NT2/D1 (cell line): ENCODE measurements at regions not wholly inside any gene's neighbourhood (a gene's known extent, or its start where the extent isn't known, plus 50 kb on each side); places are given as distances from the start of the nearest gene placed in this dataset.
"Not testable (repeated sequence)": the region's sequence is repeated elsewhere in the genome, so short reads cannot be mapped to it uniquely, and the experiment has no call there.

Experiments
- DNase-seq: peaks from one replicate; pipeline ENCODE4 v3.0.0-alpha.2; 2011; ENCODE audit warnings: low read depth, low spot score
- H3K27me3 ChIP-seq: 2 replicates; pipeline ENCODE4 v1.6.0; 2011; ENCODE audit warnings: mild to moderate bottlenecking; ENCODE audit not compliant: insufficient read length, insufficient read depth
- H3K36me3 ChIP-seq: 2 replicates; pipeline ENCODE4 v1.6.1; 2011; ENCODE audit warnings: mild to moderate bottlenecking, low read length, mixed read lengths; ENCODE audit not compliant: insufficient read depth, insufficient read length
- H3K4me1 ChIP-seq: 2 replicates; pipeline ENCODE4 v1.5.1; 2011; ENCODE audit not compliant: insufficient read depth, insufficient read length
- H3K4me3 ChIP-seq: 2 replicates; pipeline ENCODE4 v1.5.1; 2011; ENCODE audit warnings: low read depth; ENCODE audit not compliant: insufficient read length
- H3K9ac ChIP-seq: 2 replicates; pipeline ENCODE4 v1.6.0; 2011; ENCODE audit warnings: low read depth; ENCODE audit not compliant: insufficient read length
- H3K9me3 ChIP-seq: 2 replicates; pipeline ENCODE4 v1.5.1; 2011; ENCODE audit warnings: mild to moderate bottlenecking, low read length; ENCODE audit not compliant: insufficient read depth
- SUZ12 ChIP-seq: IDR thresholded peaks from 2 replicates; pipeline ENCODE4 v1.6.1; 2011; ENCODE audit not compliant: insufficient read length, insufficient read depth; ENCODE audit errors: extremely low read depth
- YY1 ChIP-seq: IDR thresholded peaks from 2 replicates; pipeline ENCODE4 v1.6.1; 2011; ENCODE audit not compliant: insufficient read length, insufficient read depth
- ZNF274 ChIP-seq: IDR thresholded peaks from 2 replicates; pipeline ENCODE4 v1.6.1; 2011; ENCODE audit warnings: mild to moderate bottlenecking, low read depth, low read length

DNA sequence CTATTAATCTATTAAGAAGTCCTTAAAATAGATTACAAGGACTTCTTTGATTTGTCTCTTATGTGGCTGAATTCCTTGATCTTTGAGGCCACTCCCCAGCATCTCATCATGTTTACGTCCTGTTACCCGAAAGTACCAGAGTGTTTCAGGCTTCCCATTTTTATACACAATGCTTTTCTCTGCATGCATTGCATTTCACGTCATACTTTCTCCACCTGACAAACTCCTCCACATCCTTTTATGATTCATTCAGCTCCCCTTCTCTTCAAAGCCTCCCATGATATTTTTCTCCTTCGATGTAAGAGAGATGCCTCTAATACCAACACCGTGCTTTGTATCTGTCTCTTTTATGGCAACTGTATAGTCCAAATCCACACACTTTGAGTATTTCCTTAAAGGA lies 379.0 kb upstream of the CRIM1 start:
- H3K9me3 ChIP-seq = no peaks in the 10 kb centered on the region
- H3K4me1 ChIP-seq = no peaks in the 10 kb centered on the region
- H3K36me3 ChIP-seq = no peaks in the 10 kb centered on the region
- H3K4me3 ChIP-seq = no peak overlapping the region
- no peak for DNase-seq
- no peak overlapping the region for H3K9ac ChIP-seq
- no peaks in the 10 kb centered on the region for H3K27me3 ChIP-seq
- no peak for TF ChIP-seq SUZ12
- no peak for TF ChIP-seq ZNF274
- no peak for TF ChIP-seq YY1

DNA sequence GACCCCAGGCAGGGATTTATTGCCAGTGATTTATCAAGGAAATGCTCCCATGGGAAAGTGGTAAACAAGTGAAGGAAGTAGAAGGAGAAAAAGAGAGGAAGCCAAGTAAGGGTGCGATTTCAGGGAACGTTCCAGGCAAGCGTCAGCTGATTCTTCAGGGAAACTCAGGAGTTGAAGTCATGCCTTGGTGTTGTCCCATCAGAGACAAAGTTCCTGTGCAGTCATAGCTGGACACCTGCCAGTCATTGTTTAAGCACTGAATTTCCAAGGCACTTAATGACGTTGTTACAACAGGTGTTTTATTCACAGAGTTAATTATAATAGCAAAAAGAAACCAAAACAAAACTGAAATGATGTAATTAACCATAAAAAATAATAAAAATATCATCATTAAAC lies 381.8 kb upstream of the CRIM1 start:
- Histone ChIP-seq H3K36me3 (no peaks in the 10 kb centered on the region), H3K9me3 (no peaks in the 10 kb centered on the region), H3K9ac (no peak overlapping the region), H3K4me1 (no peaks in the 10 kb centered on the region), H3K27me3 (no peaks in the 10 kb centered on the region), H3K4me3 (no peak overlapping the region)
- TF ChIP-seq SUZ12 (no peak), ZNF274 (no peak)
- DNase-seq = no peak

DNA sequence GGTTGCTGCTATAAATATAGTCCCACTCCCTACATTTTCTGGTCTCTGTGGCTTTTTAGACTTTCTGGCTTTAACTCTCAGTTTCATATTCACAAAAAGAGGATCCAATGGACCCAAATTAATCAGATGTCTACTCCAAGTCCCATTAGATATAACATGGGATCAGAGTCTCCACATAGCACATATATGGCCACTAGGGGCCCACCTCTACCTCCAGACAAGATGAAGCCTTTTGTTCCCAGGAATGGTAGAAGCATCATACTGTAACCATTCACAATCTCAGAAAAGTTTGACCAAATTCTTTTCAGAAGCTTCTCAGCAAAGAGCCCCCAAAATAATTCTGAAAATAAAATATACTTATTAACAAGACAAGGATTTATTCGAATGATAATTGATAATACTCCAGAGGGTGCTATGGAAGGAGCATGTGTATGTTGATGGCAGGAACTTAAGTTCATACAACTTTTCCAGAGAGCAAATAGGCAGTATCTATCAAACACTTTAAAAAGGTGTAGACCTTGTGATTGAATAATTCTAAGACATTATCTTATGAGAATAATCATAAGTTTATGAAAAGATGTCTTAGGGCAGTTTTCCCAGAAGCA lies 382.3 kb upstream of the CRIM1 start:
- H3K36me3 ChIP-seq = no peaks in the 10 kb centered on the region
- peak; percentile 35 for DNase-seq
- TF ChIP-seq YY1 (no peak), ZNF274 (no peak), SUZ12 (no peak)
- H3K27me3 ChIP-seq = no peaks in the 10 kb centered on the region
- H3K9ac ChIP-seq = no peak overlapping the region
- H3K9me3 ChIP-seq = no peaks in the 10 kb centered on the region
- no peaks in the 10 kb centered on the region for H3K4me1 ChIP-seq
- H3K4me3 ChIP-seq = no peak overlapping the region

DNA sequence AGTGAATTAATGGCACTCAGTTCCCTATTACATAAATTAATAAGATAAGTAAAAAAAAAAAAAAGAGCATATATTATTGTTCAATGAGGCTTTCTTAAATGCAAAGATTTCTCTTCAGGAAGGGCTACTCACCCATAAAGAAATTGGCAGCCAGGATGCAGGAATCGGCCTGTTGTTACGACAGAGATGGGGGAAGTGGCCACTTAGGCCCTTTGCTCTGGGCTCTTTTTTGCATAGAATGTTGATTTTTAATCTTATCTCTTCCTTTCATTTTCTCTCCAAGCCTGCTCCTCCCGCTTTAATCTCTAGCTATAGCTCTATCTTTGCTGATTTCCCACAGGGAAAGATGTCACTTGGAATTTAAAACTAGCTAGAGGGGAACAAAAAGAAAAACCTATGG lies 391.8 kb upstream of the CRIM1 start:
- no peak overlapping the region for H3K9ac ChIP-seq
- no peaks in the 10 kb centered on the region for H3K4me1 ChIP-seq
- no peaks in the 10 kb centered on the region for H3K27me3 ChIP-seq
- TF ChIP-seq YY1 (no peak), SUZ12 (no peak), ZNF274 (no peak)
- no peaks in the 10 kb centered on the region for H3K9me3 ChIP-seq
- H3K36me3 ChIP-seq = no peaks in the 10 kb centered on the region
- no peak for DNase-seq
- no peak overlapping the region for H3K4me3 ChIP-seq

DNA sequence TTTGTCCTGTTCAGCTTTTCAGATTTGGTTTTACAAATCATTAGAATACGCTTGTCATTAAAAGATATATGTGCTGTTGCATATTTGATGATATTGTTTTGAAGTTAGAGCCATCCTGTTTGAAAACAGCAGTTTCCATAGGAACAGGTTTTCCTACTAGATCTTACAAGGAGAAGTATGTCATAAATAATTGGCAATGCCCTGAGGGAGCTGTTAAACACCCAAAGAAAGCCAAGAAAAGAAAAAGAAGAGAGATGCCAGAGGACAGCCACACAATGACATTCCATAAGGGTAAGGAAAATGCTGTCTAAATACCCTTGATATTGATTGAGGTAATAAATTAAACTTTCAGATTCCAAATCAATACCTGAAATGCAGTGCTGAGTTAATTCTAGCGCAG lies 392.2 kb upstream of the CRIM1 start:
- Histone ChIP-seq H3K9me3 (no peaks in the 10 kb centered on the region), H3K4me3 (no peak overlapping the region), H3K27me3 (no peaks in the 10 kb centered on the region), H3K36me3 (no peaks in the 10 kb centered on the region), H3K9ac (no peak overlapping the region), H3K4me1 (no peaks in the 10 kb centered on the region)
- no peak for TF ChIP-seq SUZ12
- no peak for DNase-seq

DNA sequence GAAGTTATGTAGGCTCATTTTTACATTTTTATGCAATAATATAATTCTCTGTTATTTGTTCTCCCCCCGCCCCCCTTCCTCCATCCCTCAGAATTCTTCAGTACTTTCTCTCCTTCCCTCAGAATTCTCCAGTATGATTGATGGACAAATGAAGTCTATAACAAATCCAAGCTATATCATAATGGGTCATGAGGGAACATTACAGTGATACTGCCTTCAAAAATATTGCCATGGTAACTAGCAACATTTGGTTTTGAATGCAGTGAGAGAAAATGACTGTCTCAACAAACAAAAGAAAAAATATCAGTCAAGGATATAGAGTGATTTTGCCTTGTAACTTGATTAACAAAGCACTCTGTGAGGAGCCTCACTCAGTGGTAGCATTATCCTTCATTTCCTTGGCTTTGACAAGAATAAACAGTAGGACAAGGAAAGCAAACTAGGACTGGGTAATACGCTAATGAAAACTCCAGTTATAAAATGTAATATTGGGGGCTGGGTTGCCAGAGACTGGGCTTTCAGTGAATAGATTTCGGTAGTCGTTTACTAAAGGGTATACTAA lies 392.9 kb upstream of the CRIM1 start:
- H3K36me3 ChIP-seq = no peaks in the 10 kb centered on the region
- H3K27me3 ChIP-seq = no peaks in the 10 kb centered on the region
- TF ChIP-seq SUZ12 (no peak), YY1 (no peak), ZNF274 (no peak)
- H3K4me3 ChIP-seq = no peak overlapping the region
- no peak overlapping the region for H3K9ac ChIP-seq
- no peaks in the 10 kb centered on the region for H3K9me3 ChIP-seq
- no peaks in the 10 kb centered on the region for H3K4me1 ChIP-seq
- DNase-seq = no peak

DNA sequence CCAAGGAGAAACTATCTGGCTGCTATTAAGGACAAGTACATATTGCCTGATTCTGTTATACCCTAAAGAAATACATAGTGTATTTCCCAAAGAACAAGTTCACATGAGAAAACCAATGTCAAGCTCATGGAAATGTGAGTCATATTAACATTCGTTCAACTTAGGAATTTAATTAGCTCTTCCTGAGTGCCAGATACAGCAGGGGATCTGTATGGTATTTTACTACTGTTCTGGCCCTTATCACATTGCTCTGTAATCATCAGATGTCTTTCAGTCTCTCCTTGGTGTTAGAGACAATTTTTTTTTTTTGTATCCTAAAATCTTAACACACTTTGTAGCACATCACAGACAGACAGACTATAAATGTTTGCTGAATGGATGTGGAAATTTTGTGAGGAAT lies 395.0 kb upstream of the CRIM1 start:
- no peak overlapping the region for H3K9ac ChIP-seq
- H3K4me1 ChIP-seq = no peaks in the 10 kb centered on the region
- H3K9me3 ChIP-seq = no peaks in the 10 kb centered on the region
- H3K36me3 ChIP-seq = no peaks in the 10 kb centered on the region
- no peak for DNase-seq
- H3K27me3 ChIP-seq = no peaks in the 10 kb centered on the region
- TF ChIP-seq ZNF274 (no peak), SUZ12 (no peak)
- no peak overlapping the region for H3K4me3 ChIP-seq

DNA sequence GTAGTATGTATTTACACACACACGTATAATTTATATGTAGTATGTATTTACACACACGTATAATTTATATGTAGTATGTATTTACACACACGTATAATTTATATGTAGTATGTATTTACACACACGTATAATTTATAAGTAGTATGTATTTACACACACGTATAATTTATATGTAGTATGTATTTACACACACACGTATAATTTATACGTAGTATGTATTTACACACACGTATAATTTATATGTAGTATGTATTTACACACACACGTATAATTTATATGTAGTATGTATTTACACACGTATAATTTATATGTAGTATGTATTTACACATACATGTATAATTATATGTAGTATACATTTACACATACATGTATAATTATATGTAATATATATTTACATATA lies 398.5 kb upstream of the CRIM1 start:
- not testable (repeated sequence) for H3K36me3 ChIP-seq, H3K4me3 ChIP-seq, H3K9me3 ChIP-seq, H3K27me3 ChIP-seq, DNase-seq, H3K4me1 ChIP-seq, H3K9ac ChIP-seq
